Tibial nerve (tissue), 3 donors: ENCODE measurements at regions not wholly inside any gene's neighbourhood (a gene's known extent, or its start where the extent isn't known, plus 50 kb on each side); places are given as distances from the start of the nearest gene placed in this dataset.

Experiments used
- CTCF ChIP-seq, 5 experiments: fragments of 200-600 bp in 3 of 5; fragments of 450-650 bp in 2 of 5; sonication (generic) in 3 of 5; IDR thresholded peaks; one replicate each; pipeline ENCODE4 v1.5.1; 2016 to 2019; ENCODE audit warnings: antibody characterized with exemption in 5 of 5, mild to moderate bottlenecking in 3 of 5, moderate library complexity in 2 of 5
- POLR2A ChIP-seq, 2 donors: fragments of 450-650 bp; IDR thresholded peaks; one replicate each; pipeline ENCODE4 v1.6.1; 2017; ENCODE audit warnings: antibody characterized with exemption in 2 of 2, mild to moderate bottlenecking in 2 of 2, moderate library complexity in 2 of 2

- TF ChIP-seq CTCF (IDR thresholded peaks at IDR 0.05) = no peak
- TF ChIP-seq POLR2A (IDR thresholded peaks at IDR 0.05) = no peak
Observed at GRCh38 chr1:117286145-117286544, 75.4 kb upstream of the VTCN1 start.
